Vagina (tissue), 2 donors: ENCODE measurements at regions not wholly inside any gene's neighbourhood (a gene's known extent, or its start where the extent isn't known, plus 50 kb on each side); places are given as distances from the start of the nearest gene placed in this dataset.
"Not testable (repeated sequence)": the region's sequence is repeated elsewhere in the genome, so short reads cannot be mapped to it uniquely, and the experiment has no call there.

Experiments used
- DNase-seq, 2 donors: peaks; one replicate each; pipeline ENCODE4 v3.0.0-alpha.2; 2017; ENCODE audit errors: extremely low spot score in 2 of 2
- H3K27ac ChIP-seq: fragments of 200-600 bp; sonication (generic); one replicate; pipeline ENCODE4 v1.5.1; 2019
- H3K27me3 ChIP-seq: fragments of 200-600 bp; sonication (generic); one replicate; pipeline ENCODE4 v1.5.1; 2019
- H3K36me3 ChIP-seq, 2 donors: fragments of 200-600 bp; sonication (generic); one replicate each; pipeline ENCODE4 v1.5.1; 2017 to 2019
- H3K4me1 ChIP-seq: fragments of 200-600 bp; sonication (generic); one replicate; pipeline ENCODE4 v1.5.1; 2019
- H3K4me3 ChIP-seq, 2 donors: fragments of 200-600 bp; sonication (generic); 1 replicate in 1 of 2; 2 replicates in 1 of 2; pipeline ENCODE4 v1.5.1; 2016 to 2019
- H3K9me3 ChIP-seq: fragments of 200-600 bp; sonication (generic); one replicate; pipeline ENCODE4 v1.5.1; 2019
- POLR2A ChIP-seq, 2 donors: fragments of 450-650 bp; IDR thresholded peaks; one replicate each; pipeline ENCODE4 v1.6.1; 2017; ENCODE audit warnings: antibody characterized with exemption in 2 of 2, mild to moderate bottlenecking in 2 of 2, moderate library complexity in 2 of 2
- POLR2AphosphoS5 ChIP-seq, 2 donors: sonication (generic); formaldehyde crosslinking; IDR thresholded peaks; one replicate each; pipeline ENCODE4 v1.9.0; 2017; ENCODE audit warnings: antibody characterized with exemption in 2 of 2, mild to moderate bottlenecking in 2 of 2, low read depth in 1 of 2; ENCODE audit not compliant: insufficient read depth in 1 of 2
- intact Hi-C: fragments of 100-400 bp; cut with DNase I; formaldehyde crosslinking; loops from one replicate; pipeline ENCODE4 v1.15.1; 2023
- TF ChIP-seq, protein P1 (sequence below), 3 experiments: fragments of 450-650 bp in 2 of 3; fragments of 200-600 bp in 1 of 3; sonication (generic) in 1 of 3; IDR thresholded peaks; one replicate each; pipeline ENCODE4 v1.5.1; 2017 to 2019; ENCODE audit warnings: antibody characterized with exemption in 3 of 3, mild to moderate bottlenecking in 2 of 3, moderate library complexity in 2 of 3

DNA sequence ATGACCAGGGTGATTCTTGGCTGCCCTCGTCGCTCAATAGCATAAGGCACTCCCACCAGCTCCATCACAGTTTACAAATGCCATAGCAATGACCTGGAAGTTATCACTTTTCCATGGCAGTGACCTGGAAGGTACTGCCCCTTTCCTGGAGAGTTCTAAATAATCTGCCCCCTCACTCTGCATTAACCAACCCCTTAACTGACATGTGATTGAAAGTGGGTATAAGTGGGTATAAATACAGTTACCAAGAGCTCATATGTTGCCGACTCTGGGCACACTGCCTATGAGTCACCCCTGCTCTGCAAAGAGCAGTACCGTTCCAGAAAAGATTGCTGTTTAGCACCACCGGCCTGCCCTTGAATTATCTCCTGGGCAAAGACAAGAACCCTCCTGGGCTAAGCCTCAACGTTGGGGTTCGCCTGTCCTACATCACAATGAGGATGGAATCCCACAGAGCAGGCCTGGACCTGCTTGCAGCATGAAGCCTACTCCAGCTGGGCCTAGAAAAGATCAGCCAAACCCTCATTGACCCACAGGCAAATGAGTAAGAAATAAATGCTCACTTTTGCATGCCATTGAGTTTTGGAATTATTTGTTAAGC, 95.2 kb upstream of the SEC14L1 start:
- no peaks in the 10 kb centered on the region for H3K36me3 ChIP-seq
- H3K9me3 ChIP-seq = no peaks in the 10 kb centered on the region
- TF ChIP-seq POLR2A (IDR thresholded peaks at IDR 0.05) (no peak), POLR2AphosphoS5 (IDR thresholded peaks at IDR 0.05; ENCODE audit: insufficient read depth in 1 of 2, low read depth in 1 of 2) (no peak)
- TF ChIP-seq, protein P1, sequence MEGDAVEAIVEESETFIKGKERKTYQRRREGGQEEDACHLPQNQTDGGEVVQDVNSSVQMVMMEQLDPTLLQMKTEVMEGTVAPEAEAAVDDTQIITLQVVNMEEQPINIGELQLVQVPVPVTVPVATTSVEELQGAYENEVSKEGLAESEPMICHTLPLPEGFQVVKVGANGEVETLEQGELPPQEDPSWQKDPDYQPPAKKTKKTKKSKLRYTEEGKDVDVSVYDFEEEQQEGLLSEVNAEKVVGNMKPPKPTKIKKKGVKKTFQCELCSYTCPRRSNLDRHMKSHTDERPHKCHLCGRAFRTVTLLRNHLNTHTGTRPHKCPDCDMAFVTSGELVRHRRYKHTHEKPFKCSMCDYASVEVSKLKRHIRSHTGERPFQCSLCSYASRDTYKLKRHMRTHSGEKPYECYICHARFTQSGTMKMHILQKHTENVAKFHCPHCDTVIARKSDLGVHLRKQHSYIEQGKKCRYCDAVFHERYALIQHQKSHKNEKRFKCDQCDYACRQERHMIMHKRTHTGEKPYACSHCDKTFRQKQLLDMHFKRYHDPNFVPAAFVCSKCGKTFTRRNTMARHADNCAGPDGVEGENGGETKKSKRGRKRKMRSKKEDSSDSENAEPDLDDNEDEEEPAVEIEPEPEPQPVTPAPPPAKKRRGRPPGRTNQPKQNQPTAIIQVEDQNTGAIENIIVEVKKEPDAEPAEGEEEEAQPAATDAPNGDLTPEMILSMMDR (IDR thresholded peaks at IDR 0.05) = no peak
- H3K4me1 ChIP-seq = no peaks in the 10 kb centered on the region
- intact Hi-C loops = no loop called here
- H3K27me3 ChIP-seq = no peaks in the 10 kb centered on the region
- no peak overlapping the region for H3K4me3 ChIP-seq
- H3K27ac ChIP-seq = no peak overlapping the region
- DNase-seq = no peak

- no peak overlapping the region for H3K27ac ChIP-seq
- no peaks in the 10 kb centered on the region for H3K27me3 ChIP-seq
- no peak overlapping the region for H3K4me3 ChIP-seq
- intact Hi-C loops = no loop called here
- no peaks in the 10 kb centered on the region for H3K9me3 ChIP-seq
- H3K36me3 ChIP-seq = no peaks in the 10 kb centered on the region
- H3K4me1 ChIP-seq = no peaks in the 10 kb centered on the region
- TF ChIP-seq, protein P1 (IDR thresholded peaks at IDR 0.05) = no peak
- TF ChIP-seq POLR2AphosphoS5 (IDR thresholded peaks at IDR 0.05; ENCODE audit: insufficient read depth in 1 of 2, low read depth in 1 of 2) (no peak), POLR2A (IDR thresholded peaks at IDR 0.05) (no peak)
- DNase-seq = no peak
These were observed 91.3 kb upstream of the SEC14L1 start for GRCh38 chr17:77049440-77049839.

- not testable (repeated sequence) for H3K27me3 ChIP-seq, H3K27ac ChIP-seq
These were observed 89.9 kb upstream of the SEC14L1 start for GRCh38 chr17:77050901-77051300.

GRCh38 chr17:77054936-77055335, 85.8 kb upstream of the SEC14L1 start:
- Histone ChIP-seq H3K27me3 (no peaks in the 10 kb centered on the region), H3K4me1 (no peaks in the 10 kb centered on the region), H3K4me3 (no peak overlapping the region), H3K27ac (no peak overlapping the region), H3K36me3 (no peaks in the 10 kb centered on the region), H3K9me3 (no peaks in the 10 kb centered on the region)
- no peak for DNase-seq
- intact Hi-C loops = loop anchor here (5.0 kb wide), 1 partner anchor 188 kb away; the partner anchor contains the start of gene MGAT5B
- no peak for TF ChIP-seq POLR2A (IDR thresholded peaks at IDR 0.05)
- no peak for TF ChIP-seq POLR2AphosphoS5 (IDR thresholded peaks at IDR 0.05; ENCODE audit: insufficient read depth in 1 of 2, low read depth in 1 of 2)
- TF ChIP-seq, protein P1 (IDR thresholded peaks at IDR 0.05) = no peak

More at GRCh38 chr17:77050901-77051300, 89.9 kb upstream of the SEC14L1 start:
- H3K4me1 ChIP-seq, H3K36me3 ChIP-seq, H3K4me3 ChIP-seq, intact Hi-C loops, H3K9me3 ChIP-seq, DNase-seq: not testable (repeated sequence)

DNA sequence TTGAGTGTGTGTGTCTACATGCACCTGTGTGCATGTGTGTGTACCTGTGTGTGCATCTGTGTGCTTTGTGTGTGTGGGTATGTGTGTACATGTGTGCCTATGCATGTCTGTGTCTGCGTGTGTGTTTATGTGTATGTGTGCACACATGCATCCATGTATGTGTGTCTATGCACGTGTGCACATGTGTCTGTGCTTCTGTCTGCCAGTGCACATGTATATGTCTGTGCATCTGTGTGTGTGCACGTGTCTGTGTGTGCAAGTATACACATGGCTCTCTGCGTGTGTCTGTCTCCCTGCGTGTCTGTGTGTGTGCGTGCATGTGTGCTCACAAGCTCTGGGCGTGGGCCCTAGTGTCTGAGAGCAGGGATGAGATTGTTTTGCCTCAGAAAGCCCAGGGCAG, 85.3 kb upstream of the SEC14L1 start:
- intact Hi-C loops = loop anchor here (5.0 kb wide), 1 partner anchor 188 kb away; the partner anchor contains the start of gene MGAT5B

More for the DNA sequence above, 85.3 kb upstream of the SEC14L1 start:
- H3K4me1 ChIP-seq = no peaks in the 10 kb centered on the region
- H3K4me3 ChIP-seq = no peak overlapping the region
- H3K9me3 ChIP-seq = no peaks in the 10 kb centered on the region
- no peak for TF ChIP-seq POLR2A (IDR thresholded peaks at IDR 0.05)
- TF ChIP-seq POLR2AphosphoS5 (IDR thresholded peaks at IDR 0.05; ENCODE audit: insufficient read depth in 1 of 2, low read depth in 1 of 2) = no peak
- TF ChIP-seq, protein P1 (IDR thresholded peaks at IDR 0.05) = no peak
- H3K36me3 ChIP-seq = no peaks in the 10 kb centered on the region
- H3K27me3 ChIP-seq = no peaks in the 10 kb centered on the region
- no peak overlapping the region for H3K27ac ChIP-seq
- no peak for DNase-seq
